ENCODE measurements at regions not wholly inside any gene's neighbourhood (a gene's known extent, or its start where the extent isn't known, plus 50 kb on each side); places are given as distances from the start of the nearest gene placed in this dataset.

GRCh38 chr1:224805889-224806288 lies 123.6 kb upstream of the DNAH14 start:
- TF ChIP-seq HDAC2 (IDR thresholded peaks at IDR 0.05), result no peak
- TF ChIP-seq, protein P1, sequence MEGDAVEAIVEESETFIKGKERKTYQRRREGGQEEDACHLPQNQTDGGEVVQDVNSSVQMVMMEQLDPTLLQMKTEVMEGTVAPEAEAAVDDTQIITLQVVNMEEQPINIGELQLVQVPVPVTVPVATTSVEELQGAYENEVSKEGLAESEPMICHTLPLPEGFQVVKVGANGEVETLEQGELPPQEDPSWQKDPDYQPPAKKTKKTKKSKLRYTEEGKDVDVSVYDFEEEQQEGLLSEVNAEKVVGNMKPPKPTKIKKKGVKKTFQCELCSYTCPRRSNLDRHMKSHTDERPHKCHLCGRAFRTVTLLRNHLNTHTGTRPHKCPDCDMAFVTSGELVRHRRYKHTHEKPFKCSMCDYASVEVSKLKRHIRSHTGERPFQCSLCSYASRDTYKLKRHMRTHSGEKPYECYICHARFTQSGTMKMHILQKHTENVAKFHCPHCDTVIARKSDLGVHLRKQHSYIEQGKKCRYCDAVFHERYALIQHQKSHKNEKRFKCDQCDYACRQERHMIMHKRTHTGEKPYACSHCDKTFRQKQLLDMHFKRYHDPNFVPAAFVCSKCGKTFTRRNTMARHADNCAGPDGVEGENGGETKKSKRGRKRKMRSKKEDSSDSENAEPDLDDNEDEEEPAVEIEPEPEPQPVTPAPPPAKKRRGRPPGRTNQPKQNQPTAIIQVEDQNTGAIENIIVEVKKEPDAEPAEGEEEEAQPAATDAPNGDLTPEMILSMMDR (IDR thresholded peaks at IDR 0.05), result no peak
- TF ChIP-seq MYC (IDR thresholded peaks at IDR 0.05; ENCODE audit: borderline replicate concordance, low read length), result no peak
- TF ChIP-seq TP53 (CRISPR knock-in tag; IDR thresholded peaks at IDR 0.05), result no peak
- TF ChIP-seq, protein P2, sequence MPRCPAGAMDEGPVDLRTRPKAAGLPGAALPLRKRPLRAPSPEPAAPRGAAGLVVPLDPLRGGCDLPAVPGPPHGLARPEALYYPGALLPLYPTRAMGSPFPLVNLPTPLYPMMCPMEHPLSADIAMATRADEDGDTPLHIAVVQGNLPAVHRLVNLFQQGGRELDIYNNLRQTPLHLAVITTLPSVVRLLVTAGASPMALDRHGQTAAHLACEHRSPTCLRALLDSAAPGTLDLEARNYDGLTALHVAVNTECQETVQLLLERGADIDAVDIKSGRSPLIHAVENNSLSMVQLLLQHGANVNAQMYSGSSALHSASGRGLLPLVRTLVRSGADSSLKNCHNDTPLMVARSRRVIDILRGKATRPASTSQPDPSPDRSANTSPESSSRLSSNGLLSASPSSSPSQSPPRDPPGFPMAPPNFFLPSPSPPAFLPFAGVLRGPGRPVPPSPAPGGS (IDR thresholded peaks at IDR 0.05), result no peak
- TF ChIP-seq PBX3 (IDR thresholded peaks at IDR 0.05), result no peak
- no peak for TF ChIP-seq POLR2A (IDR thresholded peaks at IDR 0.05; ENCODE audit: low read length)
- no peak for TF ChIP-seq KDM1A (IDR thresholded peaks at IDR 0.05; ENCODE audit: low read depth)
- no peak for TF ChIP-seq SMC3 (IDR thresholded peaks at IDR 0.05)
- no peak for TF ChIP-seq REST (IDR thresholded peaks at IDR 0.05)
- no peak for TF ChIP-seq ATOH8 (CRISPR knock-in tag; IDR thresholded peaks at IDR 0.05; ENCODE audit: low read depth)
- no peak for TF ChIP-seq RFX5 (IDR thresholded peaks at IDR 0.05)
